ENCODE measurements at regions not wholly inside any gene's neighbourhood (a gene's known extent, or its start where the extent isn't known, plus 50 kb on each side); places are given as distances from the start of the nearest gene placed in this dataset.
A peak's percentile ranks its signal among the peaks of the same experiment; 100 is the strongest.
"Not testable (repeated sequence)": the region's sequence is repeated elsewhere in the genome, so short reads cannot be mapped to it uniquely, and the experiment has no call there.

GRCh38 chr20:47977789-47978252 is 192.5 kb upstream of the SULF2 start:
- Histone ChIP-seq H3K4me2 (ENCODE audit: insufficient read depth, low read length) (peak overlapping the region; percentile 59), H3K9ac (ENCODE audit: low read depth, low read length) (peak overlapping the region; percentile 75), H2AFZ (ENCODE audit: low read depth, low read length) (peak overlapping the region; percentile 52; the same call in 1 of the 2 replicates), H3K4me1 (ENCODE audit: insufficient read depth, low read length) (peaks cover 84% of the 10 kb centered on the region), H3K27ac (ENCODE audit: low read length) (peak overlapping the region; percentile 100), H3K4me3 (ENCODE audit: low read depth in 1 of 2, low read length in 2 of 2) (peak overlapping the region in 1 of 2 experiments; percentile 48; a peak in 2 of 4 replicates)
- DNase-seq (peak; percentile 61), ATAC-seq (ENCODE audit: insufficient read depth, low read depth) (peak; percentile 34)
- H3K27me3 ChIP-seq (ENCODE audit: insufficient read depth, low read length, poor library complexity); H3K36me3 ChIP-seq (ENCODE audit: insufficient read depth, low read length); H4K20me1 ChIP-seq (ENCODE audit: insufficient read depth, low read length); H3K9me3 ChIP-seq (ENCODE audit: insufficient read depth, low read length, severe bottlenecking); H3K79me2 ChIP-seq (ENCODE audit: insufficient read depth, low read length): not testable (repeated sequence)

- not testable (repeated sequence) for H3K79me2 ChIP-seq (ENCODE audit: insufficient read depth, low read length); H3K36me3 ChIP-seq (ENCODE audit: insufficient read depth, low read length); H3K27me3 ChIP-seq (ENCODE audit: insufficient read depth, low read length, poor library complexity); H3K9me3 ChIP-seq (ENCODE audit: insufficient read depth, low read length, severe bottlenecking); H4K20me1 ChIP-seq (ENCODE audit: insufficient read depth, low read length)
- peak overlapping the region; percentile 75 for H3K9ac ChIP-seq (ENCODE audit: low read depth, low read length)
- H3K27ac ChIP-seq (ENCODE audit: low read length) = peak overlapping the region; percentile 100
- DNase-seq (peak; percentile 71), ATAC-seq (ENCODE audit: insufficient read depth, low read depth) (peak; percentile 53)
- H2AFZ ChIP-seq (ENCODE audit: low read depth, low read length) = peak overlapping the region; percentile 52; the same call in 1 of the 2 replicates
- peaks cover 82% of the 10 kb centered on the region for H3K4me1 ChIP-seq (ENCODE audit: insufficient read depth, low read length)
- peak overlapping the region; percentile 59 for H3K4me2 ChIP-seq (ENCODE audit: insufficient read depth, low read length)
- peak overlapping the region in 1 of 2 experiments; percentile 48; a peak in 2 of 4 replicates for H3K4me3 ChIP-seq (ENCODE audit: low read depth in 1 of 2, low read length in 2 of 2)
- peak; percentile 59 for TF ChIP-seq CTCF (IDR thresholded peaks at IDR 0.05; ENCODE audit: borderline replicate concordance, extremely low read depth, low read length, poor library complexity, severe bottlenecking)
These were observed 191.9 kb upstream of the SULF2 start for GRCh38 chr20:47977017-47977788.

GRCh38 chr20:47974234-47974878 is 189.1 kb upstream of the SULF2 start:
- H3K4me1 ChIP-seq (ENCODE audit: insufficient read depth, low read length) = peaks cover 74% of the 10 kb centered on the region
- H3K4me2 ChIP-seq (ENCODE audit: insufficient read depth, low read length) = no peak overlapping the region
- no peaks in the 10 kb centered on the region for H3K36me3 ChIP-seq (ENCODE audit: insufficient read depth, low read length)
- H3K4me3 ChIP-seq (ENCODE audit: low read depth in 1 of 2, low read length in 2 of 2) = no peak overlapping the region
- no peak overlapping the region for H2AFZ ChIP-seq (ENCODE audit: low read depth, low read length)
- ATAC-seq (ENCODE audit: insufficient read depth, low read depth) (no peak), DNase-seq (no peak)
- no peaks in the 10 kb centered on the region for H3K79me2 ChIP-seq (ENCODE audit: insufficient read depth, low read length)
- no peaks in the 10 kb centered on the region for H3K9me3 ChIP-seq (ENCODE audit: insufficient read depth, low read length, severe bottlenecking)
- H3K27ac ChIP-seq (ENCODE audit: low read length) = peak overlapping the region; percentile 100
- H3K9ac ChIP-seq (ENCODE audit: low read depth, low read length) = no peak overlapping the region
- no peaks in the 10 kb centered on the region for H3K27me3 ChIP-seq (ENCODE audit: insufficient read depth, low read length, poor library complexity)
- H4K20me1 ChIP-seq (ENCODE audit: insufficient read depth, low read length) = no peaks in the 10 kb centered on the region
- TF ChIP-seq CTCF (IDR thresholded peaks at IDR 0.05; ENCODE audit: borderline replicate concordance, extremely low read depth, low read length, poor library complexity, severe bottlenecking) = no peak
- no peak for TF ChIP-seq EZH2 (IDR thresholded peaks at IDR 0.05; ENCODE audit: borderline replicate concordance, low read depth, low read length, severe bottlenecking)

- ATAC-seq (ENCODE audit: insufficient read depth, low read depth) (no peak), DNase-seq (no peak)
- Histone ChIP-seq H3K9me3 (ENCODE audit: insufficient read depth, low read length, severe bottlenecking) (no peaks in the 10 kb centered on the region), H2AFZ (ENCODE audit: low read depth, low read length) (no peak overlapping the region), H3K36me3 (ENCODE audit: insufficient read depth, low read length) (no peaks in the 10 kb centered on the region), H4K20me1 (ENCODE audit: insufficient read depth, low read length) (no peaks in the 10 kb centered on the region), H3K79me2 (ENCODE audit: insufficient read depth, low read length) (no peaks in the 10 kb centered on the region), H3K27ac (ENCODE audit: low read length) (peak overlapping the region; percentile 100), H3K4me1 (ENCODE audit: insufficient read depth, low read length) (peaks cover 70% of the 10 kb centered on the region), H3K4me3 (ENCODE audit: low read depth in 1 of 2, low read length in 2 of 2) (no peak overlapping the region), H3K9ac (ENCODE audit: low read depth, low read length) (no peak overlapping the region), H3K4me2 (ENCODE audit: insufficient read depth, low read length) (no peak overlapping the region), H3K27me3 (ENCODE audit: insufficient read depth, low read length, poor library complexity) (no peaks in the 10 kb centered on the region)
- TF ChIP-seq EZH2 (IDR thresholded peaks at IDR 0.05; ENCODE audit: borderline replicate concordance, low read depth, low read length, severe bottlenecking) (no peak), CTCF (IDR thresholded peaks at IDR 0.05; ENCODE audit: borderline replicate concordance, extremely low read depth, low read length, poor library complexity, severe bottlenecking) (no peak)
These were observed 188.4 kb upstream of the SULF2 start for GRCh38 chr20:47973519-47974233.
